GM23338 (cell line): ENCODE measurements at regions not wholly inside any gene's neighbourhood (a gene's known extent, or its start where the extent isn't known, plus 50 kb on each side); places are given as distances from the start of the nearest gene placed in this dataset.

Source experiments
- ATAC-seq: fragments of 200-7000 bp; cut with Tn5 transposase; 3 replicates; pipeline ENCODE4 v1.9.1; 2020
- DNase-seq: peaks from one replicate; pipeline ENCODE4 v3.0.0-alpha.2; 2015; ENCODE audit warnings: low spot score
- H2AFZ ChIP-seq: fragments of 200-600 bp; sonication (generic); 2 replicates; pipeline ENCODE4 v1.8.0; 2016; ENCODE audit warnings: antibody characterized with exemption, mild to moderate bottlenecking, moderate library complexity
- H3F3A ChIP-seq: fragments of 200-600 bp; sonication (generic); replicated peaks from 2 replicates; pipeline ENCODE4 v1.8.0; 2017; ENCODE audit warnings: antibody characterized with exemption, mixed run types, low read depth
- H3K27ac ChIP-seq: fragments of 200-600 bp; sonication (generic); 2 replicates; pipeline ENCODE4 v1.6.1; 2016; ENCODE audit warnings: low read depth
- H3K27me3 ChIP-seq: fragments of 200-600 bp; sonication (generic); 2 replicates; pipeline ENCODE4 v1.8.0; 2016; ENCODE audit warnings: mild to moderate bottlenecking, mixed run types, moderate library complexity; ENCODE audit not compliant: insufficient read depth
- H3K36me3 ChIP-seq: fragments of 200-600 bp; sonication (generic); 2 replicates; pipeline ENCODE4 v1.8.0; 2016; ENCODE audit warnings: mild to moderate bottlenecking; ENCODE audit not compliant: insufficient read depth
- H3K4me1 ChIP-seq: fragments of 200-600 bp; sonication (generic); 2 replicates; pipeline ENCODE4 v1.8.0; 2016; ENCODE audit warnings: mild to moderate bottlenecking, moderate library complexity; ENCODE audit not compliant: insufficient read depth
- H3K4me2 ChIP-seq: fragments of 200-600 bp; sonication (generic); 2 replicates; pipeline ENCODE4 v1.7.1; 2017; ENCODE audit warnings: mixed run types
- H3K4me3 ChIP-seq: fragments of 200-600 bp; sonication (generic); 2 replicates; pipeline ENCODE4 v1.6.1; 2016; ENCODE audit warnings: mixed run types
- H3K79me2 ChIP-seq: fragments of 200-600 bp; sonication (generic); replicated peaks from 2 replicates; pipeline ENCODE4 v1.8.0; 2017; ENCODE audit warnings: mild to moderate bottlenecking; ENCODE audit not compliant: insufficient read depth
- H3K9me2 ChIP-seq: fragments of 200-600 bp; sonication (generic); 2 replicates; pipeline ENCODE4 v1.8.0; 2017; ENCODE audit not compliant: insufficient read depth
- H4K20me1 ChIP-seq: fragments of 200-600 bp; sonication (generic); replicated peaks from 2 replicates; pipeline ENCODE4 v1.8.0; 2017; ENCODE audit warnings: mild to moderate bottlenecking; ENCODE audit not compliant: insufficient read depth
- H3K27ac Mint-ChIP-seq: 2 replicates; pipeline ENCODE4 v1.8.0; 2020; ENCODE audit warnings: inconsistent platforms, mild to moderate bottlenecking, moderate library complexity, mixed read lengths
- H3K27me3 Mint-ChIP-seq: 3 replicates; pipeline ENCODE4 v1.8.0; 2022; ENCODE audit warnings: low read depth, mild to moderate bottlenecking, moderate library complexity, mixed read lengths, inconsistent platforms; ENCODE audit not compliant: insufficient read depth, poor library complexity
- H3K36me3 Mint-ChIP-seq: 3 replicates; pipeline ENCODE4 v1.8.0; 2021; ENCODE audit warnings: low read depth, mild to moderate bottlenecking, inconsistent platforms, moderate library complexity, mixed read lengths
- H3K4me1 Mint-ChIP-seq: 3 replicates; pipeline ENCODE4 v1.8.0; 2020; ENCODE audit warnings: mild to moderate bottlenecking, inconsistent platforms, mixed read lengths
- H3K4me3 Mint-ChIP-seq: 3 replicates; pipeline ENCODE4 v1.8.0; 2021; ENCODE audit warnings: moderate library complexity, mild to moderate bottlenecking, inconsistent platforms, mixed read lengths
- H3K9me3 Mint-ChIP-seq: 3 replicates; pipeline ENCODE4 v1.8.0; 2020; ENCODE audit warnings: moderate library complexity, mild to moderate bottlenecking, inconsistent platforms, mixed read lengths
- EZH2phosphoT487 ChIP-seq: fragments of 200-600 bp; sonication (generic); IDR thresholded peaks from one replicate; pipeline ENCODE4 v1.8.1; 2018; ENCODE audit warnings: antibody characterized with exemption; ENCODE audit not compliant: unreplicated experiment
- NANOG ChIP-seq: IDR thresholded peaks from 2 replicates; pipeline ENCODE4 v1.6.1; 2016; ENCODE audit warnings: antibody characterized with exemption, borderline replicate concordance
- REST ChIP-seq: IDR thresholded peaks from one replicate; pipeline ENCODE4 v1.6.1; 2018; ENCODE audit warnings: antibody characterized with exemption; ENCODE audit not compliant: unreplicated experiment
- ZNF114 ChIP-seq: fragments of 250-450 bp; sonication (Bioruptor Pico); IDR thresholded peaks from 2 replicates; pipeline ENCODE4 v1.5.0; 2020; ENCODE audit warnings: mild to moderate bottlenecking, moderate library complexity
- ZNF462 ChIP-seq: fragments of 250-450 bp; sonication (Bioruptor Pico); IDR thresholded peaks from 2 replicates; pipeline ENCODE4 v1.5.0; 2020; ENCODE audit warnings: mild to moderate bottlenecking, moderate library complexity

GRCh38 chr11:110855191-110855590 is 143.0 kb upstream of the ARHGAP20 start (continued):
- no peak for TF ChIP-seq ZNF462 (CRISPR knock-in tag)
- no peak for TF ChIP-seq NANOG
- TF ChIP-seq REST = no peak
- TF ChIP-seq EZH2phosphoT487 = no peak
- TF ChIP-seq ZNF114 (CRISPR knock-in tag) = no peak

DNA sequence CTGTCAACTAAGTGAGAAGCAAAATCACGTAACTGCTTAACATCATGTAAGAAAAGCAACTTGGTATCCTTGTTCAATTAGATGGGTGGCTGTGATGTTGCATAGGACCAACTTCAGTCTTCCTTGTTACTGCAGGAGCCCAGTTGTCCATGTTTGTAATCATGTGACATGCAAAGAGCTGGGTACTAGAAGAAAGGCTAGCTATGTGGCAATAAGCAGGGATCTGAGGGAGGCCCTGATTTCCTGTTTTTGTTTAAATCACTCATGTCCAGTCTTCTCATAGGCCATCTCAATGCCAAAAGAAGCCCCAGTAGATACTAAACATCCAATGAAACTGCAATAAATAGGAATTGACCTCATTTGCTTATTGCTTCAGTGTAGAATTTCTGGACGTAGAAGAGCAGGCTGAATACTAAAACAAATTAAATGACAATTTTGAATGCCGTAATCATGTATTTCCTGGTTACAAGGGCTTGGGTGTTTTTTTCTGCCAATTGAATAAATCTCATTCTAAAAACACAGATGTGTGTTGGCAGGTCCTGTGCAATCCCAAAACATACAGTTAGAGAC is 140.8 kb upstream of the ARHGAP20 start:
- no peak for TF ChIP-seq EZH2phosphoT487
- H4K20me1 ChIP-seq = no peaks in the 10 kb centered on the region
- H3K9me2 ChIP-seq = no peaks in the 10 kb centered on the region
- no peaks in the 10 kb centered on the region for H3K9me3 Mint-ChIP-seq
- DNase-seq (no peak), ATAC-seq (no peak)
- no peak overlapping the region for H3K4me2 ChIP-seq
- H3K4me1 ChIP-seq = no peaks in the 10 kb centered on the region
- H3K27me3 Mint-ChIP-seq = peaks cover 2% of the 10 kb centered on the region
- H3K27ac Mint-ChIP-seq = no peak overlapping the region
- 0 out of 2 replicates have a peak overlapping the region, but pooled peaks have one; percentile 23 for H2AFZ ChIP-seq
- H3K79me2 ChIP-seq = no peaks in the 10 kb centered on the region
- no peaks in the 10 kb centered on the region for H3K36me3 ChIP-seq
- H3K36me3 Mint-ChIP-seq = no peaks in the 10 kb centered on the region
- no peaks in the 10 kb centered on the region for H3K4me1 Mint-ChIP-seq
- H3F3A ChIP-seq = no peaks in the 10 kb centered on the region
- H3K27ac ChIP-seq = no peak overlapping the region
- H3K4me3 ChIP-seq = no peak overlapping the region
- H3K27me3 ChIP-seq = no peaks in the 10 kb centered on the region
- H3K4me3 Mint-ChIP-seq = no peak overlapping the region
